OCI-LY3 (cell line): ENCODE measurements at regions not wholly inside any gene's neighbourhood (a gene's known extent, or its start where the extent isn't known, plus 50 kb on each side); places are given as distances from the start of the nearest gene placed in this dataset.

Experiments used
- H2AFZ ChIP-seq: fragments of 200-600, 300-600 bp; shearing (Covaris generic); 2 replicates; pipeline ENCODE4 v1.6.0; 2014; ENCODE audit warnings: antibody characterized with exemption, low read depth, low read length
- H3K27ac ChIP-seq: fragments of 200-600, 300-600 bp; sonication (generic); 2 replicates; pipeline ENCODE4 v1.5.1; 2014; ENCODE audit warnings: mild to moderate bottlenecking, low read length, moderate library complexity, mixed read lengths
- H3K27me3 ChIP-seq: fragments of 200-600, 300-600 bp; sonication (generic); 2 replicates; pipeline ENCODE4 v1.6.1; 2014; ENCODE audit warnings: low read depth, low read length, mixed read lengths
- H3K36me3 ChIP-seq: fragments of 200-600, 300-600 bp; sonication (generic); replicated peaks from 2 replicates; pipeline ENCODE3; 2014; ENCODE audit warnings: low read depth, low read length, mixed read lengths
- H3K4me1 ChIP-seq: fragments of 300-600, 200-600 bp; sonication (generic); 2 replicates; pipeline ENCODE4 v1.6.1; 2014; ENCODE audit warnings: low read length, mixed read lengths
- H3K4me2 ChIP-seq: fragments of 200-600, 300-600 bp; sonication (generic); 2 replicates; pipeline ENCODE4 v1.6.1; 2014; ENCODE audit warnings: low read length, mixed read lengths
- H3K4me3 ChIP-seq: fragments of 300-600, 200-600 bp; sonication (generic); 2 replicates; pipeline ENCODE4 v1.5.1; 2014; ENCODE audit warnings: antibody characterized with exemption, mild to moderate bottlenecking, low read length, moderate library complexity
- H3K79me2 ChIP-seq: fragments of 300-600, 200-600 bp; shearing (Covaris generic); 2 replicates; pipeline ENCODE4 v1.6.1; 2014; ENCODE audit warnings: mild to moderate bottlenecking, low read length, mixed read lengths
- H3K9ac ChIP-seq: fragments of 300-600, 200-600 bp; shearing (Covaris generic); 2 replicates; pipeline ENCODE4 v1.6.0; 2014; ENCODE audit warnings: mild to moderate bottlenecking, low read length, moderate library complexity
- H3K9me3 ChIP-seq: fragments of 200-600, 300-600 bp; shearing (Covaris generic); 2 replicates; pipeline ENCODE4 v1.6.1; 2014; ENCODE audit warnings: low read length, mixed read lengths; ENCODE audit not compliant: insufficient read depth
- H4K20me1 ChIP-seq: fragments of 200-600, 300-600 bp; sonication (generic); 2 replicates; pipeline ENCODE4 v1.6.1; 2016; ENCODE audit warnings: low read length, mixed read lengths; ENCODE audit not compliant: insufficient read depth
- CTCF ChIP-seq: fragments of 200-600, 300-600 bp; sonication (generic); IDR thresholded peaks from 2 replicates; pipeline ENCODE4 v1.5.1; 2014; ENCODE audit warnings: antibody characterized with exemption, low read length, low read depth
- EZH2phosphoT487 ChIP-seq: fragments of 200-600 bp; shearing (Covaris generic); IDR thresholded peaks from 2 replicates; pipeline ENCODE4 v1.6.1; 2018; ENCODE audit warnings: antibody characterized with exemption, mixed run types, low read depth

- H3K36me3 ChIP-seq: no peaks in the 10 kb centered on the region
- H3K9ac ChIP-seq: no peak overlapping the region
- no peaks in the 10 kb centered on the region for H3K9me3 ChIP-seq
- no peaks in the 10 kb centered on the region for H3K79me2 ChIP-seq
- no peaks in the 10 kb centered on the region for H4K20me1 ChIP-seq
- H3K4me1 ChIP-seq: no peaks in the 10 kb centered on the region
- no peaks in the 10 kb centered on the region for H3K27me3 ChIP-seq
- H3K4me2 ChIP-seq: no peak overlapping the region
- no peak overlapping the region for H3K4me3 ChIP-seq
- no peak overlapping the region for H2AFZ ChIP-seq
- TF ChIP-seq EZH2phosphoT487: no peak
- TF ChIP-seq CTCF: no peak
- H3K27ac ChIP-seq: no peak overlapping the region
Measured at GRCh38 chr2:236404346-236404745, 140.1 kb upstream of the ASB18 start.

- Histone ChIP-seq H3K27ac (no peak overlapping the region), H3K4me2 (no peak overlapping the region), H3K9ac (no peak overlapping the region), H3K4me1 (no peaks in the 10 kb centered on the region), H3K4me3 (no peak overlapping the region), H3K27me3 (no peaks in the 10 kb centered on the region), H2AFZ (no peak overlapping the region), H4K20me1 (no peaks in the 10 kb centered on the region), H3K36me3 (no peaks in the 10 kb centered on the region), H3K9me3 (no peaks in the 10 kb centered on the region), H3K79me2 (no peaks in the 10 kb centered on the region)
- TF ChIP-seq CTCF (no peak), EZH2phosphoT487 (no peak)
Measured at GRCh38 chr2:236405357-236405756, 141.2 kb upstream of the ASB18 start.

- Histone ChIP-seq H3K36me3 (no peaks in the 10 kb centered on the region), H3K27me3 (no peaks in the 10 kb centered on the region), H3K27ac (no peak overlapping the region), H3K4me3 (no peak overlapping the region), H3K9me3 (no peaks in the 10 kb centered on the region), H3K4me1 (no peaks in the 10 kb centered on the region), H3K9ac (no peak overlapping the region), H3K4me2 (no peak overlapping the region), H2AFZ (no peak overlapping the region), H3K79me2 (no peaks in the 10 kb centered on the region), H4K20me1 (no peaks in the 10 kb centered on the region)
- TF ChIP-seq EZH2phosphoT487 (no peak), CTCF (no peak)
Measured at GRCh38 chr2:236408090-236408489, 143.9 kb upstream of the ASB18 start.

- H3K79me2 ChIP-seq: no peaks in the 10 kb centered on the region
- no peaks in the 10 kb centered on the region for H3K27me3 ChIP-seq
- H2AFZ ChIP-seq: no peak overlapping the region
- no peaks in the 10 kb centered on the region for H3K4me1 ChIP-seq
- H4K20me1 ChIP-seq: no peaks in the 10 kb centered on the region
- no peaks in the 10 kb centered on the region for H3K9me3 ChIP-seq
- TF ChIP-seq EZH2phosphoT487 (no peak), CTCF (no peak)
- no peak overlapping the region for H3K4me2 ChIP-seq
- H3K4me3 ChIP-seq: no peak overlapping the region
- no peaks in the 10 kb centered on the region for H3K36me3 ChIP-seq
- H3K9ac ChIP-seq: no peak overlapping the region
- H3K27ac ChIP-seq: no peak overlapping the region
Measured at GRCh38 chr2:236408786-236409185, 144.6 kb upstream of the ASB18 start.
